Adrenal gland (tissue), 9 donors: ENCODE measurements at regions not wholly inside any gene's neighbourhood (a gene's known extent, or its start where the extent isn't known, plus 50 kb on each side); places are given as distances from the start of the nearest gene placed in this dataset.

ENCODE experiments used
- DNase-seq, 7 donors: peaks; one replicate each; pipeline ENCODE4 v3.0.0-alpha.2; 2019 to 2020
- H3K27ac ChIP-seq, 5 donors: fragments of 200-600 bp; sonication (generic) in 4 of 5; 1 replicate in 3 of 5; 2 replicates in 2 of 5; pipeline versions ENCODE4 v1.5.1 to v1.8.0; 2016 to 2020; ENCODE audit warnings: mild to moderate bottlenecking in 1 of 5
- H3K27me3 ChIP-seq: fragments of 200-600 bp; 2 replicates; pipeline ENCODE4 v1.8.0; 2021
- H3K36me3 ChIP-seq, 2 donors: fragments of 200-600 bp; replicated peaks in 1 of 2; 1 replicate in 1 of 2; 2 replicates in 1 of 2; pipeline versions ENCODE4 v1.5.1 to v1.8.0; 2018 to 2022
- H3K4me1 ChIP-seq, 2 donors: fragments of 200-600 bp; replicated peaks in 1 of 2; 1 replicate in 1 of 2; 2 replicates in 1 of 2; pipeline versions ENCODE4 v1.5.1 to v1.8.0; 2018 to 2021
- H3K4me3 ChIP-seq, 4 donors: fragments of 200-600 bp; sonication (generic) in 3 of 4; one replicate each; pipeline ENCODE4 v1.5.1; 2016 to 2018
- H3K9me3 ChIP-seq, 3 donors: fragments of 200-600 bp; sonication (generic) in 1 of 3; replicated peaks in 1 of 3; 1 replicate in 2 of 3; 2 replicates in 1 of 3; pipeline versions ENCODE4 v1.5.1 to v1.8.0; 2016 to 2021
- POLR2A ChIP-seq, 2 donors: fragments of 450-650 bp; IDR thresholded peaks; one replicate each; pipeline ENCODE4 v1.6.1; 2017; ENCODE audit warnings: antibody characterized with exemption in 2 of 2, mild to moderate bottlenecking in 2 of 2, moderate library complexity in 1 of 2
- WGBS, 4 donors: extraction: QIAGEN DNeasy Blood & Tissue Kit in 2 of 4; methylation state at CpG; one replicate each; pipeline versions ENCODE4 v1.1.5 to v1.1.7; 2013 to 2017; 5-methylcytosine and 5-hydroxymethylcytosine counted together
- intact Hi-C, 2 donors: fragments of 100-400 bp; cut with DNase I; formaldehyde crosslinking; loops; one replicate each; pipeline versions ENCODE4 v1.14.1 to v1.15.0; 2022 to 2023
- TF ChIP-seq, protein P1 (sequence below), 6 experiments: fragments of 450-650 bp in 4 of 6; fragments of 200-600 bp in 2 of 6; sonication (generic) in 1 of 6; IDR thresholded peaks; 1 replicate in 5 of 6; 2 replicates in 1 of 6; pipeline versions ENCODE4 v1.5.1 to v1.8.0; 2016 to 2021; ENCODE audit warnings: antibody characterized with exemption in 6 of 6, mild to moderate bottlenecking in 2 of 6, moderate library complexity in 1 of 6
- donor health status: healthy with polysubstance abuse.
- donor health status: Bipolar disorder and iron deficiency.
- donor health status: DM: yes; HTN: yes; CAD: no.
- donor health status: DM: no; HTN: no; CAD: no.
- donor health status: DM: no; HTN: no; CAD: no.

DNA sequence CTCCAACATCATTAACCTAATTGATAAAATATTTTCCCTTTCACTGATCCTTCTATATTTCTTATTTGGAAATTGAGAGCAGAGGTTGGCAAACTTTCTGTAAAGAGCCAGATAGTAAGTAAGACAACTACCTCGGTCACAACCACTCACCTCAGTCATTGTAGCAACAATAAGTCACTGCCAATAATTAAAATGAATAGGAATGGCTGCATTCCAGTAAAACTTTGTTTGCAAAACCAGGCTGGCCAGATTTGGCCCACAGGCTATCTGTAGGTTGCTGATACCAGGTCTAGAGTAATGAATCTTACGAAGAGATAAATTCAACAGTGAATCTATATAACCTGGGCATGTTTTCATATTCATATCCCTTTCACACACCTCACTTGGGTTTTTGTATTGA, 316.2 kb upstream of the TBC1D5 start:
- Histone ChIP-seq H3K27me3 (no peaks in the 10 kb centered on the region), H3K4me1 (no peaks in the 10 kb centered on the region), H3K27ac (no peak overlapping the region), H3K4me3 (no peak overlapping the region), H3K36me3 (no peaks in the 10 kb centered on the region), H3K9me3 (no peaks in the 10 kb centered on the region)
- 79 to 91% (median 84%) methylated on average over 2 of the region's 2 CpGs for WGBS, 4 donors
- DNase-seq, result no peak
- no peak for TF ChIP-seq POLR2A (IDR thresholded peaks at IDR 0.05)
- TF ChIP-seq, protein P1, sequence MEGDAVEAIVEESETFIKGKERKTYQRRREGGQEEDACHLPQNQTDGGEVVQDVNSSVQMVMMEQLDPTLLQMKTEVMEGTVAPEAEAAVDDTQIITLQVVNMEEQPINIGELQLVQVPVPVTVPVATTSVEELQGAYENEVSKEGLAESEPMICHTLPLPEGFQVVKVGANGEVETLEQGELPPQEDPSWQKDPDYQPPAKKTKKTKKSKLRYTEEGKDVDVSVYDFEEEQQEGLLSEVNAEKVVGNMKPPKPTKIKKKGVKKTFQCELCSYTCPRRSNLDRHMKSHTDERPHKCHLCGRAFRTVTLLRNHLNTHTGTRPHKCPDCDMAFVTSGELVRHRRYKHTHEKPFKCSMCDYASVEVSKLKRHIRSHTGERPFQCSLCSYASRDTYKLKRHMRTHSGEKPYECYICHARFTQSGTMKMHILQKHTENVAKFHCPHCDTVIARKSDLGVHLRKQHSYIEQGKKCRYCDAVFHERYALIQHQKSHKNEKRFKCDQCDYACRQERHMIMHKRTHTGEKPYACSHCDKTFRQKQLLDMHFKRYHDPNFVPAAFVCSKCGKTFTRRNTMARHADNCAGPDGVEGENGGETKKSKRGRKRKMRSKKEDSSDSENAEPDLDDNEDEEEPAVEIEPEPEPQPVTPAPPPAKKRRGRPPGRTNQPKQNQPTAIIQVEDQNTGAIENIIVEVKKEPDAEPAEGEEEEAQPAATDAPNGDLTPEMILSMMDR (IDR thresholded peaks at IDR 0.05), result no peak
- intact Hi-C loops, result no loop called here

DNA sequence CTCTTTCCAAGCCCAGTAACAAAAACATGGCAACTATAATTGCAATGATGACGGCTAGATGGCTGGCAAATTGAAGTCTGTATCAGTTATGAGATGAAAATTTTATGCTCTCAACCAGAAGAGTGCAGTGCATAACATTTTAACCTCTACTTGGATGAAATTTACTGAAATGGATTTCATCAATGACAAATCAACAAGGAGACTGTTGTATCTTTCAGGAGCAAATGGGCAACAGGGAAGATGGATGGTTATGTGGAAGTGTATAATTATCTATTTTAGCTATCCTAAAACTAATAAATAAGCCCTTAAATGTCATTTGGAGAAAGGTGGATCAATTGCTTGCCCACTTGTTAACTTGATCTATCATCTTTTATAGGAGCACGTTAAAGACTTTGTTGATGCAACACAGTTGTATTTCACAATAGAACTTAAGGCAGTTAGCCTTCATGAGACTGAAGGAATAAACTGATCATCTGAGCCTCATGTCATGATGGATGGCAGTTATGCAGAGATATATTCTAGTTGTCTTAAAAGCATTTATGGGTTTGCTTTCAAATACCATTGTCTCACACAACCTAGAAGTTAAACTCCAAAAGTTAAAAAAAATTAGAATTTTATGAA, 315.1 kb upstream of the TBC1D5 start:
- intact Hi-C loops, result no loop called here
- TF ChIP-seq, protein P1 (IDR thresholded peaks at IDR 0.05), result no peak
- no peak for TF ChIP-seq POLR2A (IDR thresholded peaks at IDR 0.05)

GRCh38 chr3:18054625-18055024, 312.2 kb upstream of the TBC1D5 start:
- WGBS, 4 donors, result 80 to 92% (median 86%) methylated on average over 1 of the region's 1 CpG
- no peak for DNase-seq
- TF ChIP-seq POLR2A (IDR thresholded peaks at IDR 0.05), result no peak
- TF ChIP-seq, protein P1 (IDR thresholded peaks at IDR 0.05), result no peak
- Histone ChIP-seq H3K4me1 (no peaks in the 10 kb centered on the region), H3K27me3 (no peaks in the 10 kb centered on the region), H3K36me3 (no peaks in the 10 kb centered on the region), H3K9me3 (no peaks in the 10 kb centered on the region), H3K27ac (no peak overlapping the region), H3K4me3 (no peak overlapping the region)
- intact Hi-C loops, result no loop called here

More for the DNA sequence above, 315.1 kb upstream of the TBC1D5 start:
- H3K27ac ChIP-seq, result no peak overlapping the region
- H3K4me1 ChIP-seq, result no peaks in the 10 kb centered on the region
- no peaks in the 10 kb centered on the region for H3K27me3 ChIP-seq
- no peak for DNase-seq
- H3K4me3 ChIP-seq, result no peak overlapping the region
- WGBS, 4 donors, result 64 to 78% (median 72%) methylated on average over 2 of the region's 2 CpGs
- no peaks in the 10 kb centered on the region for H3K9me3 ChIP-seq
- no peaks in the 10 kb centered on the region for H3K36me3 ChIP-seq

- H3K36me3 ChIP-seq, result no peaks in the 10 kb centered on the region
- H3K4me3 ChIP-seq, result no peak overlapping the region
- intact Hi-C loops, result no loop called here
- no peak for DNase-seq
- no peaks in the 10 kb centered on the region for H3K4me1 ChIP-seq
- no peak overlapping the region for H3K27ac ChIP-seq
- TF ChIP-seq POLR2A (IDR thresholded peaks at IDR 0.05), result no peak
- TF ChIP-seq, protein P1 (IDR thresholded peaks at IDR 0.05), result no peak
- H3K27me3 ChIP-seq, result no peaks in the 10 kb centered on the region
- WGBS, 4 donors, result 71 to 83% (median 77%) methylated on average over 3 of the region's 3 CpGs
- H3K9me3 ChIP-seq, result no peaks in the 10 kb centered on the region
Observed at GRCh38 chr3:18051306-18051705, 308.9 kb upstream of the TBC1D5 start.
